Epithelial cell of esophagus (primary cell): ENCODE measurements at regions not wholly inside any gene's neighbourhood (a gene's known extent, or its start where the extent isn't known, plus 50 kb on each side); places are given as distances from the start of the nearest gene placed in this dataset.

ENCODE experiments used
- DNase-seq: peaks from one replicate; pipeline ENCODE4 v3.0.0; 2010; ENCODE audit warnings: low read depth
- H3K4me3 ChIP-seq: 2 replicates; pipeline ENCODE4 v1.5.1; 2011; ENCODE audit warnings: mild to moderate bottlenecking, low read length, control low read depth
- CTCF ChIP-seq: IDR thresholded peaks from 2 replicates; pipeline ENCODE4 v1.5.1; 2011; ENCODE audit warnings: low read depth, mild to moderate bottlenecking, low read length, control low read depth, inconsistent platforms; ENCODE audit not compliant: insufficient read depth; ENCODE audit errors: missing control alignments

- no peak for TF ChIP-seq CTCF
- no peak for DNase-seq
- no peak overlapping the region for H3K4me3 ChIP-seq
Observed at GRCh38 chr12:65574867-65575266, 249.4 kb upstream of the HMGA2 start.

GRCh38 chr12:65584016-65584415 lies 240.3 kb upstream of the HMGA2 start:
- no peak for TF ChIP-seq CTCF
- H3K4me3 ChIP-seq: no peak overlapping the region
- no peak for DNase-seq

- H3K4me3 ChIP-seq: no peak overlapping the region
- TF ChIP-seq CTCF: no peak
- DNase-seq: no peak
Observed at GRCh38 chr12:65585648-65586602, 238.4 kb upstream of the HMGA2 start.

- H3K4me3 ChIP-seq: no peak overlapping the region
- no peak for TF ChIP-seq CTCF
- DNase-seq: peak; percentile 83
Observed at GRCh38 chr12:65586796-65587195, 237.5 kb upstream of the HMGA2 start.

- no peak for DNase-seq
- H3K4me3 ChIP-seq: no peak overlapping the region
- TF ChIP-seq CTCF: no peak
Observed at GRCh38 chr12:65590318-65590717, 234.0 kb upstream of the HMGA2 start.

- no peak for TF ChIP-seq CTCF
- H3K4me3 ChIP-seq: no peak overlapping the region
- no peak for DNase-seq
Observed at GRCh38 chr12:65592416-65592815, 231.9 kb upstream of the HMGA2 start.

- TF ChIP-seq CTCF: no peak
- DNase-seq: no peak
- no peak overlapping the region for H3K4me3 ChIP-seq
Observed at GRCh38 chr12:65593239-65593701, 231.0 kb upstream of the HMGA2 start.
